ENCODE measurements at regions not wholly inside any gene's neighbourhood (a gene's known extent, or its start where the extent isn't known, plus 50 kb on each side); places are given as distances from the start of the nearest gene placed in this dataset.

DNA sequence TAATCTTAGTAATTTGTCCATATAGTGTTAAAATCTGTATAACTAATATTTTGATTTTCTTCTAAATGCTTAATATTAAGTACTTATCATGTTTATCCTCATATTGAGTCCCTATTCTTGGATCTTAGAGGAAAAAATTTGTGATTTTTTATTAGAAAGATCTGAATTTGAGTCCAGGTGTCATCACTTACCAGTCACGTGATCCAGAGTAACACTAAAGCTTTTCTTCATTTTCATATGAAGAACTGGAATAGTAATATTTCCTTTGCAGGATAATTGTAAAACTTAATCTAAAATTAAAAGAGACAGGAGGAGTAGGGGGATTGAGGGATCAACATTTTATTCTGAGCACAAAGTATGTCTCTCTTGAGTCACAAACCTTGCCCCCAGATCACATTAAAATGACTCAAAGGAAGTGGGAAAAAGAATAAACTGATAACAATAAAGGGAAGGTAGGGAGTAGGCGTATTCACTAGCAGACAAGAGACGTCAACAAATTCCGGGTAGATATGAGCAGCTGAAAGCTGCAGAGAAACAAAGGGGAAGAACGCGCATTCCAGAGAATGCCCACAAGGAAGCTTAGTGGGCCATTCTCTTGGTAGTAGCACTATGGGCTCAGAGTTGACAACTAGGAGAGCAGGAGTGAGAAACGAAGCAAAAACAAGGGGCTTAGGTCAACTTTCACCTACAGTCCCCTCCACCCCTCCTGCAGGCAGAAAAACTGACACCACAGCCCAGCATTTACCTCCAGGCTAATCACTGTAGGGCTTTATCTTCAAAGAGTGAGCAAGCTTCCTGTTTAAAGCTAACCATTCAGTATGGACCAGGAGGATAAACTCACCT is 123.1 kb downstream of the SPRY2 start:
- no peak overlapping the region for H2AFZ ChIP-seq (ENCODE audit: low read depth, low read length, poor library complexity, severe bottlenecking)
- no TSS peak for BruUV-seq (replicated peaks)

More for the DNA sequence above, 123.1 kb downstream of the SPRY2 start:
- DNase-seq (ENCODE audit: low read depth, low spot score), result no peak
- H3K27me3 ChIP-seq (ENCODE audit: insufficient read depth, low read length), result no peaks in the 10 kb centered on the region
- ChIA-PET RAD21 (ENCODE audit: low non-redundant PET in 1 of 2, low total read pairs in 2 of 2, uncharacterized antibody in 2 of 2, unreplicated experiment in 2 of 2) (no interaction called here), CTCF (no interaction called here), POLR2A (no interaction called here)
- no peak overlapping the region for H3K27ac ChIP-seq (ENCODE audit: low read depth, low read length)
- H4K20me1 ChIP-seq (ENCODE audit: insufficient read depth), result no peaks in the 10 kb centered on the region
- no peak overlapping the region for H3K4me2 ChIP-seq (ENCODE audit: low read length)
- intact Hi-C loops (cut with micrococcal nuclease), result no loop called here
- H3K36me3 ChIP-seq (ENCODE audit: control insufficient read depth in 1 of 2, insufficient read depth in 2 of 2, low read length in 2 of 2), result no peaks in the 10 kb centered on the region
- H3K79me2 ChIP-seq (ENCODE audit: insufficient read depth, low read length), result no peaks in the 10 kb centered on the region
- H3K4me1 ChIP-seq (ENCODE audit: control insufficient read depth in 1 of 2, insufficient read depth in 2 of 2, low read length in 2 of 2), result no peaks in the 10 kb centered on the region
- TF ChIP-seq EZH2phosphoT487 (IDR thresholded peaks at IDR 0.05; ENCODE audit: borderline replicate concordance) (no peak), EZH2 (IDR thresholded peaks at IDR 0.05) (no peak), TCF7L2 (IDR thresholded peaks at IDR 0.05; ENCODE audit: borderline replicate concordance, extremely low read depth, insufficient read depth, insufficient read length) (no peak), YY1 (IDR thresholded peaks at IDR 0.05; ENCODE audit: extremely low read depth, insufficient replicate concordance, low read depth, low read length) (no peak), EGR1 (IDR thresholded peaks at IDR 0.05; ENCODE audit: low read depth) (no peak), SP1 (IDR thresholded peaks at IDR 0.05; ENCODE audit: low read depth) (no peak), ZNF274 (IDR thresholded peaks at IDR 0.05; ENCODE audit: low read depth, low read length) (no peak), CEBPB (IDR thresholded peaks at IDR 0.05; ENCODE audit: low read depth) (no peak), CBX3 (IDR thresholded peaks at IDR 0.05; ENCODE audit: low read depth) (no peak), RAD21 (IDR thresholded peaks at IDR 0.05; ENCODE audit: low read depth) (no peak), POLR2AphosphoS5 (IDR thresholded peaks at IDR 0.05; ENCODE audit: low read depth, low read length) (no peak)
- TF ChIP-seq, protein P1, sequence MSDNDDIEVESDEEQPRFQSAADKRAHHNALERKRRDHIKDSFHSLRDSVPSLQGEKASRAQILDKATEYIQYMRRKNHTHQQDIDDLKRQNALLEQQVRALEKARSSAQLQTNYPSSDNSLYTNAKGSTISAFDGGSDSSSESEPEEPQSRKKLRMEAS (IDR thresholded peaks at IDR 0.05), result no peak
- TF ChIP-seq, protein P2, sequence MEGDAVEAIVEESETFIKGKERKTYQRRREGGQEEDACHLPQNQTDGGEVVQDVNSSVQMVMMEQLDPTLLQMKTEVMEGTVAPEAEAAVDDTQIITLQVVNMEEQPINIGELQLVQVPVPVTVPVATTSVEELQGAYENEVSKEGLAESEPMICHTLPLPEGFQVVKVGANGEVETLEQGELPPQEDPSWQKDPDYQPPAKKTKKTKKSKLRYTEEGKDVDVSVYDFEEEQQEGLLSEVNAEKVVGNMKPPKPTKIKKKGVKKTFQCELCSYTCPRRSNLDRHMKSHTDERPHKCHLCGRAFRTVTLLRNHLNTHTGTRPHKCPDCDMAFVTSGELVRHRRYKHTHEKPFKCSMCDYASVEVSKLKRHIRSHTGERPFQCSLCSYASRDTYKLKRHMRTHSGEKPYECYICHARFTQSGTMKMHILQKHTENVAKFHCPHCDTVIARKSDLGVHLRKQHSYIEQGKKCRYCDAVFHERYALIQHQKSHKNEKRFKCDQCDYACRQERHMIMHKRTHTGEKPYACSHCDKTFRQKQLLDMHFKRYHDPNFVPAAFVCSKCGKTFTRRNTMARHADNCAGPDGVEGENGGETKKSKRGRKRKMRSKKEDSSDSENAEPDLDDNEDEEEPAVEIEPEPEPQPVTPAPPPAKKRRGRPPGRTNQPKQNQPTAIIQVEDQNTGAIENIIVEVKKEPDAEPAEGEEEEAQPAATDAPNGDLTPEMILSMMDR (IDR thresholded peaks at IDR 0.05 in 2 of 3, conservative IDR thresholded peaks at IDR 0.05 in 1 of 3; ENCODE audit: borderline replicate concordance in 1 of 3, insufficient read depth in 1 of 3, low read depth in 2 of 3, low read length in 2 of 3), result no peak
- TF ChIP-seq, protein P3, sequence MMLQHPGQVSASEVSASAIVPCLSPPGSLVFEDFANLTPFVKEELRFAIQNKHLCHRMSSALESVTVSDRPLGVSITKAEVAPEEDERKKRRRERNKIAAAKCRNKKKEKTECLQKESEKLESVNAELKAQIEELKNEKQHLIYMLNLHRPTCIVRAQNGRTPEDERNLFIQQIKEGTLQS (IDR thresholded peaks at IDR 0.05), result no peak
- no peak overlapping the region for H3K9ac ChIP-seq (ENCODE audit: low read length)
- ATAC-seq, result no peak
- H3K4me3 ChIP-seq (replicated peaks in 1 of 2; ENCODE audit: low read depth in 1 of 2, low read length in 2 of 2), result no peak overlapping the region
- H3K9me3 ChIP-seq (ENCODE audit: control insufficient read depth in 1 of 2, insufficient read depth in 1 of 2, low read depth in 1 of 2, low read length in 2 of 2), result no peaks in the 10 kb centered on the region
- H3K9me2 ChIP-seq (ENCODE audit: insufficient read depth), result no peaks in the 10 kb centered on the region
